ENCODE measurements at regions not wholly inside any gene's neighbourhood (a gene's known extent, or its start where the extent isn't known, plus 50 kb on each side); places are given as distances from the start of the nearest gene placed in this dataset.

- TF ChIP-seq ZBTB40 (IDR thresholded peaks at IDR 0.05; ENCODE audit: borderline replicate concordance): no peak
- TF ChIP-seq YY1 (IDR thresholded peaks at IDR 0.05; ENCODE audit: low read depth, low read length): no peak
- no peak for TF ChIP-seq CEBPB (IDR thresholded peaks at IDR 0.05; ENCODE audit: borderline replicate concordance in 1 of 2, low read depth in 2 of 2, low read length in 2 of 2)
- TF ChIP-seq NFYB (IDR thresholded peaks at IDR 0.05; ENCODE audit: insufficient read depth, low read depth, low read length): no peak
Measured at GRCh38 chr13:61898207-61898606, 482.6 kb upstream of the PCDH20 start (continued).

- Histone ChIP-seq H3K4me2 (ENCODE audit: control insufficient read depth, insufficient read depth) (no peak overlapping the region), H4K20me1 (ENCODE audit: control insufficient read depth, insufficient read depth) (no peaks in the 10 kb centered on the region), H3K9ac (ENCODE audit: control insufficient read depth, insufficient read depth, low read length) (no peak overlapping the region), H3K79me2 (ENCODE audit: control insufficient read depth, insufficient read depth, low read length) (no peaks in the 10 kb centered on the region), H3K36me3 (ENCODE audit: control insufficient read depth in 2 of 2, insufficient read depth in 2 of 2, low read length in 1 of 2) (no peaks in the 10 kb centered on the region), H3K27ac (ENCODE audit: control insufficient read depth, insufficient read depth) (no peak overlapping the region), H2AFZ (ENCODE audit: control insufficient read depth, low read depth, low read length) (no peak overlapping the region), H3K27me3 (replicated peaks in 1 of 2; ENCODE audit: control insufficient read depth in 2 of 2, insufficient read depth in 2 of 2, low read length in 1 of 2) (no peaks in the 10 kb centered on the region), H3K4me1 (ENCODE audit: control insufficient read depth, insufficient read depth, low read length) (no peaks in the 10 kb centered on the region), H3K4me3 (no peak overlapping the region), H3K9me3 (replicated peaks; ENCODE audit: control insufficient read depth, insufficient read depth, low read length) (no peaks in the 10 kb centered on the region)
- no peak for ATAC-seq
- ChIA-PET SMC1A (ENCODE audit: uncharacterized antibody, unreplicated experiment) (interaction anchor here (0.6 kb wide), 1 partner anchor 1602 kb away, joined by 4 read pairs; no protein-coding TSS in a partner anchor), RAD21 (ENCODE audit: unreplicated experiment) (no interaction called here), CTCF (interaction anchor here (0.5 to 2.4 kb wide), 2 partner anchors 11 to 82 kb away, joined by 3 to 9 read pairs; no protein-coding TSS in a partner anchor), POLR2A (no interaction called here)
- DNase-seq (ENCODE audit: low read depth, low spot score): no peak
- in situ Hi-C loops (cut with MboI): loop anchor here (25.0 kb wide), 1 partner anchor 471 kb away; no protein-coding TSS in a partner anchor
- no peak for FAIRE-seq
- intact Hi-C loops (cut with micrococcal nuclease; ENCODE audit: unreplicated experiment): no loop called here
- no TSS peak for BruUV-seq (replicated peaks)
- TF ChIP-seq E2F4 (IDR thresholded peaks at IDR 0.05; ENCODE audit: low read depth, low read length) (no peak), CHD4 (IDR thresholded peaks at IDR 0.05) (no peak), SKIL (IDR thresholded peaks at IDR 0.05; ENCODE audit: low read depth, poor library complexity, severe bottlenecking) (no peak), PAX8 (IDR thresholded peaks at IDR 0.05) (no peak), CEBPZ (IDR thresholded peaks at IDR 0.05; ENCODE audit: low read depth, low read length) (no peak), POLR2AphosphoS2 (IDR thresholded peaks at IDR 0.05; ENCODE audit: low read depth, low read length) (no peak), MTA3 (IDR thresholded peaks at IDR 0.05; ENCODE audit: borderline replicate concordance, low read length) (no peak), ZNF24 (IDR thresholded peaks at IDR 0.05) (no peak), EZH2 (IDR thresholded peaks at IDR 0.05; ENCODE audit: borderline replicate concordance, control insufficient read depth, low read depth, low read length) (no peak)
Measured at GRCh38 chr13:61891401-61891800, 475.8 kb upstream of the PCDH20 start.
